Fibroblast of lung (primary cell): ENCODE measurements at regions not wholly inside any gene's neighbourhood (a gene's known extent, or its start where the extent isn't known, plus 50 kb on each side); places are given as distances from the start of the nearest gene placed in this dataset.
A peak's percentile ranks its signal among the peaks of the same experiment; 100 is the strongest.

Experiments
- DNase-seq, 2 donors: peaks; one replicate each; pipeline versions ENCODE4 v3.0.0 to v3.0.0-alpha.2; 2010; ENCODE audit warnings: low read depth in 2 of 2
- H2AFZ ChIP-seq: 2 replicates; pipeline ENCODE4 v1.5.1; 2012; ENCODE audit warnings: low read length, control low read depth, inconsistent platforms
- H3K27ac ChIP-seq: 2 replicates; pipeline ENCODE4 v1.5.1; 2011; ENCODE audit warnings: low read length, control low read depth; ENCODE audit not compliant: insufficient read depth
- H3K27me3 ChIP-seq: 2 replicates; pipeline ENCODE4 v1.5.1; 2011; ENCODE audit warnings: mild to moderate bottlenecking, low read length; ENCODE audit not compliant: control insufficient read depth, insufficient read depth
- H3K36me3 ChIP-seq: 2 replicates; pipeline ENCODE4 v1.5.1; 2011; ENCODE audit warnings: low read length; ENCODE audit not compliant: control insufficient read depth, insufficient read depth
- H3K4me1 ChIP-seq: 2 replicates; pipeline ENCODE4 v1.5.1; 2011; ENCODE audit warnings: low read length; ENCODE audit not compliant: control insufficient read depth, insufficient read depth; ENCODE audit errors: extremely low read depth
- H3K4me2 ChIP-seq: 2 replicates; pipeline ENCODE4 v1.5.1; 2011; ENCODE audit warnings: low read length, control low read depth; ENCODE audit not compliant: insufficient read depth; ENCODE audit errors: extremely low read depth
- H3K4me3 ChIP-seq, 4 experiments: fragments of 200-600 bp in 1 of 4; sonication (generic) in 1 of 4; replicated peaks in 1 of 4; 2 replicates each; pipeline ENCODE4 v1.5.1; 2011 to 2016; ENCODE audit warnings: low read length in 4 of 4, low read depth in 3 of 4, mild to moderate bottlenecking in 3 of 4, control low read depth in 2 of 4, inconsistent platforms in 1 of 4, mixed read lengths in 1 of 4; ENCODE audit not compliant: insufficient read depth in 1 of 4; ENCODE audit errors: control extremely low read depth in 1 of 4
- H3K79me2 ChIP-seq: 2 replicates; pipeline ENCODE4 v1.5.1; 2012; ENCODE audit warnings: mild to moderate bottlenecking, low read length, inconsistent platforms; ENCODE audit not compliant: control insufficient read depth, insufficient read depth
- H3K9ac ChIP-seq: 2 replicates; pipeline ENCODE4 v1.5.1; 2011; ENCODE audit warnings: mild to moderate bottlenecking, low read length, control low read depth; ENCODE audit not compliant: insufficient read depth
- H3K9me3 ChIP-seq: 2 replicates; pipeline ENCODE4 v1.5.1; 2012; ENCODE audit warnings: low read depth, low read length; ENCODE audit not compliant: control insufficient read depth, insufficient read depth
- H4K20me1 ChIP-seq: 2 replicates; pipeline ENCODE4 v1.5.1; 2011; ENCODE audit warnings: low read length; ENCODE audit not compliant: control insufficient read depth, insufficient read depth; ENCODE audit errors: extremely low read depth
- EZH2 ChIP-seq: IDR thresholded peaks from 2 replicates; pipeline ENCODE4 v1.5.1; 2012; ENCODE audit warnings: low read length, control low read depth, mild to moderate bottlenecking; ENCODE audit errors: missing control alignments
- TF ChIP-seq, protein P1 (sequence below), 2 donors: IDR thresholded peaks in 1 of 2; conservative IDR thresholded peaks in 1 of 2; 1 replicate in 1 of 2; 2 replicates in 1 of 2; pipeline ENCODE4 v1.5.1; 2011 to 2012; ENCODE audit warnings: low read length in 2 of 2, control low read depth in 1 of 2, inconsistent platforms in 1 of 2, low read depth in 1 of 2, mild to moderate bottlenecking in 1 of 2

DNA sequence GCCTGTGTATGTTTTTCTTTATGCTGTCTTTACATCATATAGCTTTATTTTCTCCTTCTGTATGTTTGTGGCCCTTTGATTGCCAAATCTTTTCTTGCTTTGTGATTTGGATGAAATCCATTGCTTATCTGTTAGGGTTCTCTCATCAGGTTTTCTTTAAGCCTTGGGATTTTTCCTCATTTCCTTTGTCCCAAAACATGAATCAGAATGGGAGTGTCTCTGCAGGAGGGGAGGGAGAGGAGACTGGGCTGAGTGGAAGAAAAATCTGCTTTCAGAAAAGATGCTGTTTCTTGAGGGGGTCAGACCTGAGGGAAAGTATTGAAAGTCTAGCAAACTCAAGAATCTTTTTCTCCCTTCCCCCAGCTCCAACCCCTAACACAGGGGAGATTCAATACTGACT, 758.0 kb upstream of the MMS22L start:
- Histone ChIP-seq H3K9ac (no peak overlapping the region), H2AFZ (no peak overlapping the region)

DNA sequence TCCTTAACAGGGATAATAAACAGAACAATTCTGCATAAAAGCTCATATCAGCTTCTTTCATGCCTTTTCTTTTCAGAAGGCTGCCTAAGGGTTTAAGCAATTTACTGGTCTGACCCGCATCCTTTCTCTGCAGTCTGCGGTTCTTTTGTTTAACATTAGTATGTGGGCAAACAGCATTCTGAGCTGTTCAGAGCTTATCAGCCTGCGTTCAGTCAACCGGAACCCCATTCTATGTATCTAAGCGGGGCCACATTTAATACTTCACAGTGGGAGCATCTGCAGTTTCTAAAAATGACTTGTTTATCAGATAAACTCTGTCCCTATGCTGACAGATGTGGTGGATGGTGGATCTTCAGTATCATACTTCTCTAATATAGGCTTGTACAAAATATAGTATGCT, 758.9 kb upstream of the MMS22L start:
- H3K4me1 ChIP-seq, result no peaks in the 10 kb centered on the region
- DNase-seq, result peak in 1 of 2 donors; percentile 37
- H3K9ac ChIP-seq, result no peak overlapping the region
- TF ChIP-seq, protein P1, sequence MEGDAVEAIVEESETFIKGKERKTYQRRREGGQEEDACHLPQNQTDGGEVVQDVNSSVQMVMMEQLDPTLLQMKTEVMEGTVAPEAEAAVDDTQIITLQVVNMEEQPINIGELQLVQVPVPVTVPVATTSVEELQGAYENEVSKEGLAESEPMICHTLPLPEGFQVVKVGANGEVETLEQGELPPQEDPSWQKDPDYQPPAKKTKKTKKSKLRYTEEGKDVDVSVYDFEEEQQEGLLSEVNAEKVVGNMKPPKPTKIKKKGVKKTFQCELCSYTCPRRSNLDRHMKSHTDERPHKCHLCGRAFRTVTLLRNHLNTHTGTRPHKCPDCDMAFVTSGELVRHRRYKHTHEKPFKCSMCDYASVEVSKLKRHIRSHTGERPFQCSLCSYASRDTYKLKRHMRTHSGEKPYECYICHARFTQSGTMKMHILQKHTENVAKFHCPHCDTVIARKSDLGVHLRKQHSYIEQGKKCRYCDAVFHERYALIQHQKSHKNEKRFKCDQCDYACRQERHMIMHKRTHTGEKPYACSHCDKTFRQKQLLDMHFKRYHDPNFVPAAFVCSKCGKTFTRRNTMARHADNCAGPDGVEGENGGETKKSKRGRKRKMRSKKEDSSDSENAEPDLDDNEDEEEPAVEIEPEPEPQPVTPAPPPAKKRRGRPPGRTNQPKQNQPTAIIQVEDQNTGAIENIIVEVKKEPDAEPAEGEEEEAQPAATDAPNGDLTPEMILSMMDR (conservative IDR thresholded peaks at IDR 0.05 in 1 of 2, IDR thresholded peaks at IDR 0.05 in 1 of 2; ENCODE audit: low read depth in 1 of 2, low read length in 2 of 2), result no peak
- TF ChIP-seq EZH2, result no peak
- H3K36me3 ChIP-seq, result no peaks in the 10 kb centered on the region
- H3K4me3 ChIP-seq, result no peak overlapping the region
- no peak overlapping the region for H2AFZ ChIP-seq
- no peaks in the 10 kb centered on the region for H3K27me3 ChIP-seq
- no peak overlapping the region for H3K27ac ChIP-seq
- H3K4me2 ChIP-seq, result no peak overlapping the region
- no peaks in the 10 kb centered on the region for H3K9me3 ChIP-seq
- no peaks in the 10 kb centered on the region for H4K20me1 ChIP-seq
- no peaks in the 10 kb centered on the region for H3K79me2 ChIP-seq

More for the DNA sequence above, 758.0 kb upstream of the MMS22L start:
- H3K4me1 ChIP-seq, result no peaks in the 10 kb centered on the region
- no peaks in the 10 kb centered on the region for H3K9me3 ChIP-seq
- no peak overlapping the region for H3K4me3 ChIP-seq
- no peaks in the 10 kb centered on the region for H3K36me3 ChIP-seq
- no peaks in the 10 kb centered on the region for H4K20me1 ChIP-seq
- H3K79me2 ChIP-seq, result no peaks in the 10 kb centered on the region
- DNase-seq, result peak in 1 of 2 donors; percentile 19
- no peak overlapping the region for H3K4me2 ChIP-seq
- no peaks in the 10 kb centered on the region for H3K27me3 ChIP-seq
- no peak overlapping the region for H3K27ac ChIP-seq
- TF ChIP-seq, protein P1 (conservative IDR thresholded peaks at IDR 0.05 in 1 of 2, IDR thresholded peaks at IDR 0.05 in 1 of 2; ENCODE audit: low read depth in 1 of 2, low read length in 2 of 2), result no peak
- no peak for TF ChIP-seq EZH2

DNA sequence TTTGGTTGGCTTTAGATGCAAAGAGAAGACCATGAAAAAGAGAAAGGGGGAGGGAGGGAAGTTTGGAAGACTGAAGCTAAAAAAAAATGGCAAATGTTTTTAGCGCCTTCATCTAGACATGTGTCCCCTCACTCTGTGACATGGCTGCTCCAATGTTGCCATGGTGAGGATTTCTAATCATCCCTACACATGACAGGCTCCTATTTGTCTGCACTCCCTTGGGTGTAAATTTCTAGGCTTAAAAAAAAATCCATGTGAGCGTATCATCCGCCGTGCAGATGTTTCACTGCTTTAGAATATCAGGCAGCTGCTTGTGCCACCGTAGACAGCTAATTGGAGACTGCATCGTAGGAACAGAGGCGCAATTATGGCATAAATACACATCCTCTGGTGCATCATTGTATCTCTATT, 761.1 kb upstream of the MMS22L start:
- TF ChIP-seq, protein P1 (conservative IDR thresholded peaks at IDR 0.05 in 1 of 2, IDR thresholded peaks at IDR 0.05 in 1 of 2; ENCODE audit: low read depth in 1 of 2, low read length in 2 of 2), result no peak
- TF ChIP-seq EZH2, result no peak
- no peak overlapping the region for H3K9ac ChIP-seq
- no peaks in the 10 kb centered on the region for H3K79me2 ChIP-seq
- H3K27ac ChIP-seq, result no peak overlapping the region
- H3K4me3 ChIP-seq, result no peak overlapping the region
- no peaks in the 10 kb centered on the region for H3K36me3 ChIP-seq
- H2AFZ ChIP-seq, result no peak overlapping the region
- H3K9me3 ChIP-seq, result no peaks in the 10 kb centered on the region
- no peaks in the 10 kb centered on the region for H4K20me1 ChIP-seq
- no peaks in the 10 kb centered on the region for H3K27me3 ChIP-seq
- H3K4me1 ChIP-seq, result no peaks in the 10 kb centered on the region
- DNase-seq, result no peak
- H3K4me2 ChIP-seq, result no peak overlapping the region
